Stimulated activated naive CD8-positive, alpha-beta T cell treated with anti-CD3 and anti-CD28 coated beads, Interleukin-15, amount 100 ng/mL, for 72 hours (primary cell): ENCODE measurements at regions not wholly inside any gene's neighbourhood (a gene's known extent, or its start where the extent isn't known, plus 50 kb on each side); places are given as distances from the start of the nearest gene placed in this dataset.

ENCODE experiments used
- ATAC-seq: fragments of 150-1000 bp; cut with Tn5 transposase; 2 replicates; pipeline ENCODE4 v1.10.0; 2021; ENCODE audit warnings: mild to moderate bottlenecking, moderate library complexity
- DNase-seq, 2 donors: peaks; one replicate each; pipeline ENCODE4 v3.0.0; 2021 to 2022
- H3K27ac Mint-ChIP-seq, 2 donors: one replicate each; pipeline ENCODE4 v1.8.0; 2022; ENCODE audit warnings: mild to moderate bottlenecking in 2 of 2, mixed read lengths in 2 of 2, moderate library complexity in 2 of 2
- H3K27me3 Mint-ChIP-seq: one replicate; pipeline ENCODE4 v1.8.0; 2022; ENCODE audit warnings: mixed read lengths
- H3K4me1 Mint-ChIP-seq: one replicate; pipeline ENCODE4 v1.8.0; 2022; ENCODE audit warnings: mild to moderate bottlenecking, mixed read lengths
- H3K4me3 Mint-ChIP-seq, 2 donors: one replicate each; pipeline ENCODE4 v1.8.0; 2022; ENCODE audit warnings: mild to moderate bottlenecking in 2 of 2, mixed read lengths in 2 of 2, moderate library complexity in 1 of 2
- H3K9me3 Mint-ChIP-seq, 2 donors: one replicate each; pipeline ENCODE4 v1.8.0; 2022; ENCODE audit warnings: mixed read lengths in 2 of 2

GRCh38 chr1:227374846-227375245, 56.6 kb upstream of the CDC42BPA start:
- Mint-ChIP-seq H3K4me1 (no peaks in the 10 kb centered on the region), H3K9me3 (no peaks in the 10 kb centered on the region), H3K27me3 (peaks cover 21% of the 10 kb centered on the region), H3K4me3 (no peak overlapping the region), H3K27ac (no peak overlapping the region)
- DNase-seq (no peak), ATAC-seq (no peak)

GRCh38 chr1:227372726-227373130, 54.4 kb upstream of the CDC42BPA start:
- H3K27ac Mint-ChIP-seq = no peak overlapping the region
- no peak overlapping the region for H3K4me3 Mint-ChIP-seq
- H3K27me3 Mint-ChIP-seq = peaks cover under 1% of the 10 kb centered on the region
- no peaks in the 10 kb centered on the region for H3K4me1 Mint-ChIP-seq
- ATAC-seq = no peak
- no peaks in the 10 kb centered on the region for H3K9me3 Mint-ChIP-seq
- no peak for DNase-seq

GRCh38 chr1:227370533-227371254, 52.4 kb upstream of the CDC42BPA start:
- no peak overlapping the region for H3K4me3 Mint-ChIP-seq
- ATAC-seq (no peak), DNase-seq (no peak)
- no peaks in the 10 kb centered on the region for H3K4me1 Mint-ChIP-seq
- H3K27me3 Mint-ChIP-seq = no peaks in the 10 kb centered on the region
- no peak overlapping the region for H3K27ac Mint-ChIP-seq
- H3K9me3 Mint-ChIP-seq = no peaks in the 10 kb centered on the region

GRCh38 chr1:227369102-227369760, 50.9 kb upstream of the CDC42BPA start:
- Mint-ChIP-seq H3K4me3 (no peak overlapping the region), H3K9me3 (no peaks in the 10 kb centered on the region), H3K27ac (no peak overlapping the region), H3K4me1 (no peaks in the 10 kb centered on the region), H3K27me3 (no peaks in the 10 kb centered on the region)
- ATAC-seq = no peak
- no peak for DNase-seq
